ENCODE measurements at regions not wholly inside any gene's neighbourhood (a gene's known extent, or its start where the extent isn't known, plus 50 kb on each side); places are given as distances from the start of the nearest gene placed in this dataset.

- TF ChIP-seq ZNF558 (tag by site-specific recombination; IDR thresholded peaks at IDR 0.05) (no peak), WT1 (tag by site-specific recombination; IDR thresholded peaks at IDR 0.05) (no peak), ZNF624 (tag by site-specific recombination; IDR thresholded peaks at IDR 0.05) (no peak), GLIS2 (tag by site-specific recombination; IDR thresholded peaks at IDR 0.05) (no peak)
- TF ChIP-seq, protein P1, sequence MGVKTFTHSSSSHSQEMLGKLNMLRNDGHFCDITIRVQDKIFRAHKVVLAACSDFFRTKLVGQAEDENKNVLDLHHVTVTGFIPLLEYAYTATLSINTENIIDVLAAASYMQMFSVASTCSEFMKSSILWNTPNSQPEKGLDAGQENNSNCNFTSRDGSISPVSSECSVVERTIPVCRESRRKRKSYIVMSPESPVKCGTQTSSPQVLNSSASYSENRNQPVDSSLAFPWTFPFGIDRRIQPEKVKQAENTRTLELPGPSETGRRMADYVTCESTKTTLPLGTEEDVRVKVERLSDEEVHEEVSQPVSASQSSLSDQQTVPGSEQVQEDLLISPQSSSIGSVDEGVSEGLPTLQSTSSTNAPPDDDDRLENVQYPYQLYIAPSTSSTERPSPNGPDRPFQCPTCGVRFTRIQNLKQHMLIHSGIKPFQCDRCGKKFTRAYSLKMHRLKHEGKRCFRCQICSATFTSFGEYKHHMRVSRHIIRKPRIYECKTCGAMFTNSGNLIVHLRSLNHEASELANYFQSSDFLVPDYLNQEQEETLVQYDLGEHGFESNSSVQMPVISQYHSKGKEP (tag by site-specific recombination; IDR thresholded peaks at IDR 0.05): no peak
Measured at GRCh38 chr2:78532762-78533379, 492.6 kb upstream of the REG3G start (continued).

GRCh38 chr2:78535395-78535794 is 490.1 kb upstream of the REG3G start:
- TF ChIP-seq ZNF324 (tag by site-specific recombination; IDR thresholded peaks at IDR 0.05) (no peak), ZNF658 (tag by site-specific recombination; IDR thresholded peaks at IDR 0.05) (no peak), ZNF10 (tag by site-specific recombination; IDR thresholded peaks at IDR 0.05) (no peak), ZNF48 (tag by site-specific recombination; IDR thresholded peaks at IDR 0.05) (no peak), ZIC2 (tag by site-specific recombination; IDR thresholded peaks at IDR 0.05) (no peak), ZNF19 (tag by site-specific recombination; IDR thresholded peaks at IDR 0.05; ENCODE audit: low read depth) (no peak), ATF2 (tag by site-specific recombination; IDR thresholded peaks at IDR 0.05; ENCODE audit: low read depth) (no peak), GLIS2 (tag by site-specific recombination; IDR thresholded peaks at IDR 0.05) (no peak), ZNF629 (tag by site-specific recombination; IDR thresholded peaks at IDR 0.05) (no peak), FEZF1 (tag by site-specific recombination; IDR thresholded peaks at IDR 0.05) (no peak), HIC1 (tag by site-specific recombination; IDR thresholded peaks at IDR 0.05) (no peak), ZNF792 (tag by site-specific recombination; IDR thresholded peaks at IDR 0.05) (no peak), AEBP2 (tag by site-specific recombination; IDR thresholded peaks at IDR 0.05; ENCODE audit: borderline replicate concordance) (no peak), ZNF350 (tag by site-specific recombination; IDR thresholded peaks at IDR 0.05) (no peak), KLF17 (tag by site-specific recombination; IDR thresholded peaks at IDR 0.05) (no peak)
- TF ChIP-seq, protein P2, sequence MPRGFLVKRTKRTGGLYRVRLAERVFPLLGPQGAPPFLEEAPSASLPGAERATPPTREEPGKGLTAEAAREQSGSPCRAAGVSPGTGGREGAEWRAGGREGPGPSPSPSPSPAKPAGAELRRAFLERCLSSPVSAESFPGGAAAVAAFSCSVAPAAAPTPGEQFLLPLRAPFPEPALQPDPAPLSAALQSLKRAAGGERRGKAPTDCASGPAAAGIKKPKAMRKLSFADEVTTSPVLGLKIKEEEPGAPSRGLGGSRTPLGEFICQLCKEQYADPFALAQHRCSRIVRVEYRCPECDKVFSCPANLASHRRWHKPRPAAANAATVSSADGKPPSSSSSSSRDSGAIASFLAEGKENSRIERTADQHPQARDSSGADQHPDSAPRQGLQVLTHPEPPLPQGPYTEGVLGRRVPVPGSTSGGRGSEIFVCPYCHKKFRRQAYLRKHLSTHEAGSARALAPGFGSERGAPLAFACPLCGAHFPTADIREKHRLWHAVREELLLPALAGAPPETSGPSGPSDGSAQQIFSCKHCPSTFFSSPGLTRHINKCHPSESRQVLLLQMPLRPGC (tag by site-specific recombination; IDR thresholded peaks at IDR 0.05): no peak
- ChIA-PET POLR2A (no interaction called here), CTCF (no interaction called here)
- no peak overlapping the region for H3K4me3 ChIP-seq (ENCODE audit: low read depth, low read length)
- no peaks in the 10 kb centered on the region for H3K4me1 ChIP-seq (ENCODE audit: control insufficient read depth, insufficient read depth, low read length)
- no peaks in the 10 kb centered on the region for H3K9me3 ChIP-seq (ENCODE audit: control insufficient read depth, insufficient read depth, low read depth, low read length)
- no peak overlapping the region for H3K27ac ChIP-seq (ENCODE audit: extremely low read depth, low read depth, low read length)
- no peaks in the 10 kb centered on the region for H3K36me3 ChIP-seq (ENCODE audit: control insufficient read depth in 2 of 2, insufficient read depth in 1 of 2, low read length in 2 of 2)

All from HEK293 (cell line).